GM21528 (cell line): ENCODE measurements at regions not wholly inside any gene's neighbourhood (a gene's known extent, or its start where the extent isn't known, plus 50 kb on each side); places are given as distances from the start of the nearest gene placed in this dataset.
"Not testable (repeated sequence)": the region's sequence is repeated elsewhere in the genome, so short reads cannot be mapped to it uniquely, and the experiment has no call there.

ENCODE experiments used
- ATAC-seq: cut with Tn5 transposase; IDR thresholded peaks from one replicate; pipeline ENCODE4 v1.9.1; 2021; ENCODE audit warnings: mild to moderate bottlenecking, moderate library complexity; ENCODE audit not compliant: unreplicated experiment, low FRiP score

GRCh38 chr20:19867074-19867473, 109.0 kb downstream of the RIN2 start:
- no peak for ATAC-seq

GRCh38 chr20:19867940-19868371, 109.9 kb downstream of the RIN2 start:
- ATAC-seq = no peak

- no peak for ATAC-seq
These were observed 110.4 kb downstream of the RIN2 start for GRCh38 chr20:19868441-19868840.

GRCh38 chr20:19872001-19872400, 113.9 kb downstream of the RIN2 start:
- ATAC-seq = no peak

GRCh38 chr20:19874040-19874727, 116.1 kb downstream of the RIN2 start:
- ATAC-seq = no peak

GRCh38 chr20:19875376-19876221, 117.5 kb downstream of the RIN2 start:
- no peak for ATAC-seq

- ATAC-seq = no peak
These were observed 118.9 kb downstream of the RIN2 start for GRCh38 chr20:19876828-19877460.

GRCh38 chr20:19879874-19880255, 121.8 kb downstream of the RIN2 start:
- ATAC-seq = not testable (repeated sequence)

GRCh38 chr20:19880256-19881079, 122.4 kb downstream of the RIN2 start:
- no peak for ATAC-seq

- ATAC-seq = no peak
These were observed 123.2 kb downstream of the RIN2 start for GRCh38 chr20:19881080-19881840.

- ATAC-seq = no peak
These were observed 123.9 kb downstream of the RIN2 start for GRCh38 chr20:19881990-19882389.

GRCh38 chr20:19882446-19882845, 124.4 kb downstream of the RIN2 start:
- ATAC-seq = no peak

GRCh38 chr20:19883501-19883900, 125.4 kb downstream of the RIN2 start:
- ATAC-seq = no peak

GRCh38 chr20:19885594-19885938, 127.5 kb downstream of the RIN2 start:
- no peak for ATAC-seq

GRCh38 chr20:19885939-19886660, 128.0 kb downstream of the RIN2 start:
- no peak for ATAC-seq

GRCh38 chr20:19886661-19887288, 128.7 kb downstream of the RIN2 start:
- no peak for ATAC-seq

GRCh38 chr20:19887556-19888268, 129.4 kb upstream of the NAA20 start:
- ATAC-seq = no peak

- no peak for ATAC-seq
These were observed 128.9 kb upstream of the NAA20 start for GRCh38 chr20:19888269-19888671.
